ENCODE measurements at regions not wholly inside any gene's neighbourhood (a gene's known extent, or its start where the extent isn't known, plus 50 kb on each side); places are given as distances from the start of the nearest gene placed in this dataset.
"Not testable (repeated sequence)": the region's sequence is repeated elsewhere in the genome, so short reads cannot be mapped to it uniquely, and the experiment has no call there.

DNA sequence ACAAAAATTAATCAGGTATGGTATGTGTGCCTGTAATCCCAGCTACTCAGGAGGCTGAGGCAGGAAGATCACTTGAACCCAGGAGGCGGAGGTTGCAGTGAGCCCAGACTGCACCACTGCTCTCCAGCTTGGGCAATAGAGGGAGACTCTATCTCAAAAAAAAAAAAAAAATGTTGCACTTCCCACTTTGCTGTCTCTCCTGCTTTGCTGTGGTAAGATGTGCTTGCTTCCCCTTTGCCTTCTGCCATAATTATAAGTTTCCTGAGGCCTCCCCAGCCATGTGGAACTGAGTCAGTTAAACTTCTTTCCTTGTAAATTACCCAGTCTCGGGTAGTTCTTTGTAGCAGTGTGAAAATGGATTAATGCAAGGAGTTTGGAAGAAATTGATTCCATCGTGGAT is 120.3 kb upstream of the CFAP20DC start:
- not testable (repeated sequence) for DNase-seq

GRCh38 chr3:59167756-59168155 is 117.9 kb upstream of the CFAP20DC start:
- DNase-seq, result no peak

DNA sequence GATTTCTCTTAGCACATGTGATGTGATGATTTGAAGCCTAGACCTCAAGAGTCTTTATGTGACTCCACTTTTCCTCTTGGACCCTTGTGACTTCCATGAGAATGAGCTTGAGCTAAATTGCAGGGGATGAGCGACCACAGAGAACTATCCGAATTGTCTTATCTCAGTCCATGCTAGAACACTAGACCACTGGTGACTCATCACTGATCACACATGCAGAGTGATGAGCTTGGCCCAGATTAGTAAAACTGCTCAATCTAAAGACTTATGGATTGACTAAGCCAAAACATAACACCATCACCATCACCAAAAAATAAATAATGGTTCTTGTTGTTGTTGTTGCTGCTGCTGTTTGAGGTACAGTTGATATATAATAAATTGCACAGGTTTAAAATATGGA is 114.1 kb upstream of the CFAP20DC start:
- DNase-seq, result no peak

DNA sequence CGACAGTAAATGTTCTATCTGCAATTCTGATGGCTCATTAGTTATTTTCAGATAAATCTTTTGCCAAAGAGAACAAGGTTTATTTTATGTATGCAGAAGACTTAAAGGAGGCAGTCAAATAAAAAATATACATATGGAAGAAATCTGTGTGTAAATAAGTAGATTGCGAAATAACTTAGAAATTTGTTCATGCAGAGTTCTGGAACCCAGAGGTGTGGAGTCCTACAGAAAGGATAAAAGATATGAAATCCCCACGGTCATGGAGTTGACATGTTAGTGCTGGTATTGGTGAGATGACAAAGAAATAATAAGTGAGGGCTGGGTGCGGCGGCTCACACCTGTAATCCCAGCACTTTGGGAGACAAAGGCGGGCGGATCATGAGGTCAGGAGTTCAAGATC is 111.2 kb upstream of the CFAP20DC start:
- no peak for DNase-seq

DNA sequence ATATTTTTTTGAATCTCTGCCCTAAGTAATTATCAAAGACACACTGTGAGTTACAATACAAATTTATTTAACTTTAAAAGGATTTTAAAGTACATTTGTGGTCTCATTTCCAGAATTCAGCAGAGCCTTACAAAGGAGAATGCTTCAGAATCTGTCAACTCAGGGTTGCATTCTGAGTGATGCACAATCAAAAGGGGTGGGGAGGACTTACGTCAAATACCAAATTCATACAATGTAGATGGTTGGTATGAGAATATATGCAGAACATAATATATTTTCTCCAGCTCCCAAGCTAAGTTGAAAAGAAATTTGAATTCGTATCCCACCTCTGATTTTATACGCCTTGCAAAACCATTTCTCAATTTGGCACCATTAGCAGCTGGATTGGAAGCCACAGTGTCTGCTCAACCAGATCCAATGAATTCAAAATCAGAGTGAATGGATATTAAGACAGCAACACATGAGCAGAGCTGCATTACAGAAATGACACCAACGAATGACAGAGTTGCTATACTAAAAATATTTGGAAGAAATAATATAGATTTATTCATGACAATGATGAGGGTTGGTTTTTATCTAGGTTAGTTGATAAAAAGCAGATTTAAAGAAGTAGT is 110.4 kb upstream of the CFAP20DC start:
- no peak for DNase-seq

- DNase-seq, result no peak
These were observed 103.8 kb upstream of the CFAP20DC start for GRCh38 chr3:59153648-59154047.

DNA sequence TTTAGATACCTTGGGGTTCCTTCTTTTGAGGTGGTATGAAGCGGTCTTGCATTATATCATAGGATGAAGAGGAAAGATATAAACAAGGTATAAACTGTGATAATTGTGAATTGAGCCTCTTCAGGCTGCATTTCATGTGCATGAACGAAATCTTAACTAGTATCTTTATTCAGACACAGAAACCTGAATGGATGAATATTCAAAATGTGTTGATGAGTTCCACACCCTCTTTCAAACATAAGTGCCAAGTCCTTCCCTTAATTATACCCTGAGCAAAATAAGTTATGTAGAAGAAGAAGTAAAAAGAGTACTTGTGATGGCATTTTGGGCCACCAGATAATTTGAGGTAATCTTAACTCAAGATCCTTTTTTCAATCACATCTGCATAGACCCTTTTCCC is 103.1 kb upstream of the CFAP20DC start:
- no peak for DNase-seq

DNA sequence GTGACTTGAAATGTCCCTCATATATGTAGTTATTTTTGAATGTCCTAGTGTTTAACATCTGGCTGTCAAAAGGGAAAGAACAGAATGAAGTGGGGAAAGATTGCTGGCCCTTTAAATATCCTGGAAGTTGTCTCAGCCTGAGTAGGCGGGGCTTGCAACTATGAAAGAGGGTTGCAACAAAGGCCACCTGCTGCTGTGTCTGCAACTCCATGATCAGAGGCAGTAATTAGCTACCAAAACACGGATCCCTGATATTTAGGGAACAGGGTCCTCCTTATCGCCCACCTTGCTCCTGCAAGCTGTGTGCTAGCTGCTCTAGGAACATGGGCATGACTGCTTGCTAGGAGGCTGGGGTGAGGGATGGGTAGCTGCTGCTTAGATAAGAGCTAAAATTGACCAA is 100.2 kb upstream of the CFAP20DC start:
- DNase-seq, result no peak

- DNase-seq, result no peak
These were observed 99.3 kb upstream of the CFAP20DC start for GRCh38 chr3:59149166-59149565.

DNA sequence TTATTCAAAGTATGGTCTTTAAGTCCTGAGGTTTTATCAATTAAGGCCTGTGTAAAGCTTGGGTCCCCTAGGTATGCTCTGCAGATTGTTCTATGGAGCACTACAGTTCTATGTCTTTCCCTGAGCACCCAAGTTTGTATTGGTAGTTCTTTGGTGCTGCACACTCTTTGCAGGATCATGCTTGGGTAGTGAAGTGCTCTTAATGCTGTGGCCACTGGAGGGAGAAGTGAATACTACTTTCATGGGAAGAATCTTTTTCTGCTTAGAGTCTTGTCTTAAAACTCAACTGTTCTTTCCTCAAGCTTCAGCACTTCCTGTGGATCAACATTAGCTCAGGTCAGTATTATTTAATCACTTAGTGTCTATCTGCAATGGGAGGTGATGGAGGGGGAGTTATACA is 93.6 kb upstream of the CFAP20DC start:
- no peak for DNase-seq

GRCh38 chr3:59142556-59142955 is 92.7 kb upstream of the CFAP20DC start:
- no peak for DNase-seq

- DNase-seq, result no peak
These were observed 89.1 kb upstream of the CFAP20DC start for GRCh38 chr3:59138966-59139365.

GRCh38 chr3:59137415-59137814 is 87.6 kb upstream of the CFAP20DC start:
- no peak for DNase-seq

DNA sequence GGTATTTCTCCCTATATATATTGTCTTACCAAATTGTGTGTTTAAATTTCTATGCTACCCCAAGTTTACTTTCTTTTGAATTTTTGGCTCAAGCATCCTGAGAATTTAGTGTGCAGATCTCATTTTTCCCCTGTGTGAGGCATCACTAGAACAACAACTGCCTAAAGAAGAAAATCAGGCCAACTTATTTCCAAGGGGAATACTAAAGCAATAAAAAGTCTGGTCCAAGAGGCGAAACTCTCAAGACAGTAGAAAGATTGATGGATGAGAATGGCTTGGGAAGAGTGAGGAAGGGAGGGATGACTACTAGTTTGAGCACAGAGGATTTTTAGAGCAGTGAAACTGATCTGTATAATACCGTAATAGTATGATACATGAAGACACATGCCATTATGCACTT is 86.3 kb upstream of the CFAP20DC start:
- no peak for DNase-seq

DNA sequence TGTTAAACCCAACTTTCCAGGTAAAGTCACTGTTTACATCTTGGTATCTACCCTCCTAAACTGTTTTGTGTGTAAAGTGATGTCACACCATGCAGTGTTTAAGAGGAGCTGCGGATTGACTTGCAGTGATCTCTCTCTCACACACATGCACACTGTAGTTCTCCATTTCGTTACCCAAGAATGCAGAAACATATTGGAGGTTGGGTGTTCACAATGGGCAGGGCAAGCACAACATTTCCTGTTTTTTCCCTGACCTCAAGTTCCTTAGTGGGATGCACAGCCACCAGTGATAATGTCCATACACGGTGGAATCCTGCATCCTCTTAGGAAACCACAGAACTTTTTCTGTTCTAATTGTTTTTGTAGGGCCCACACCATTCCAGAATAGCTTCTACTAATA is 85.3 kb upstream of the CFAP20DC start:
- no peak for DNase-seq

DNA sequence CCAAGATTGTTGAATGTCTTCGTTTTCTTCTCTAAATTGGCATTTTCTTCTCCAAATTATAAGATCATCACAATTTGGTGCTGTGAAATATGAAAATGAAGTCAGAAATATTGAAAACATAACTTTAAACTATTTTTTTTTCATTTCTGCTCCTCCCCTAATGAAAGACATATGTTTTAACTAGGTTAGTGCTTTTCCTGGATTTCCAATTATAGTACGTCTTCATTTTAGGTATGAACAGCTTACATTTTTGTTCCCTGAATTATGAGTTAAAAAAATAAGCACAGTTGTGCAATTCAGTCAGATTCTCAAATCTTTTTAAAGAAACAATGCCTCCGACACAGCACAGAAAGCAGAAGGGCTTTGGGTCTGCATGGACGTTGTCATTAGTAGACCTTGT is 83.5 kb upstream of the CFAP20DC start:
- DNase-seq, result no peak

DNA sequence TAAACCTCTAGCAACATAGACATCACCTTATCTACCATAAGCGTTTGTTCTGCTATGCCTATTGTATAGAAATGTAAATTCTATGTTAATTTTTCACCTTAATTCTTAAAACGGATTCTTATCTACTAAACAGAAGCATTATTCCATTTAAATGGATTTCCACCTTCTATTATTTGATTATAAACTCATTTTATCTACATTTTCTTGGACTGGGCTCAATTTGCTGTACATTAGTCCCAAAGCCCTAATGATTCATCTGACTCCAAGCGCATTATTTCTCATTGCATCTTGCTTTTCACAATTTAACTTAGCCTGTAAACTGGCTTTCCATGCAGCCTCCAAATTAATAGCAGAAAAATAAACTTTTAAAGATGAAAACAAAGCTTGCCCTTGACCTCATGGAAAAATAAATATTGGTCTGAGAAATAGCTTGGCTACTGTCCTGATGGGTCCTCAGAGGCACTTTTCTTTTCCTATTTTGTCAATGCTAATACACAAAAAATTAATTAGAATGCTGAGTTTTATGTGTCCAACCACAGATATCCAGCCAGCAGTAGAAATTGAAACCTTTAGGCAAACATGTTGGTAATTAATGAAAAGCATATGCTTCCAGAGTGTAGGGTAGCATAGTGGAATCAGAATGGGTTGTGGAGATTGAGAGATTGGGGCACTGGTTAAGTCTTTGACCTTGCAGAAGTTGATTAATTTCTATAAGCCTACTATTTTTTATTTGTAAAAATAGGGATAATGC is 81.4 kb upstream of the CFAP20DC start:
- no peak for DNase-seq

GRCh38 chr3:59128685-59129084 is 78.9 kb upstream of the CFAP20DC start:
- no peak for DNase-seq

DNA sequence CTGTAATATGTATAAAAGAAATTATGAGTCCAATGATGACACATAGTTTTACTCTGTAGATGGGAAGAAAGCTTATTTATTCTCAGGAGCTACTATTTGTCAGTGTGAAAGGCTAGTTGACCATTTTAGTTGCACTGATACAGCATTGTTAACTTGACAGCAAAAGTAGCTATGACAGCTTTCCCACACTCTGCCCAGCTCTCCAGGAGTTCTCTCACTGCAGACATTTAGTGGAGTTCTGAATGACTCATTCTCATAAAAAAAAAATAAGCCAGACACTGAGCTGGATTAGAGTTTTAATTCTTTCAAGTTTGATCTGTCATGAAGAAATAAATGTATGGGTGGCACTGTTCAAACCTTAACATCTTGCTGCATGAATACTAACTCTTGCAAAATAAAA is 77.2 kb upstream of the CFAP20DC start:
- DNase-seq, result no peak

DNA sequence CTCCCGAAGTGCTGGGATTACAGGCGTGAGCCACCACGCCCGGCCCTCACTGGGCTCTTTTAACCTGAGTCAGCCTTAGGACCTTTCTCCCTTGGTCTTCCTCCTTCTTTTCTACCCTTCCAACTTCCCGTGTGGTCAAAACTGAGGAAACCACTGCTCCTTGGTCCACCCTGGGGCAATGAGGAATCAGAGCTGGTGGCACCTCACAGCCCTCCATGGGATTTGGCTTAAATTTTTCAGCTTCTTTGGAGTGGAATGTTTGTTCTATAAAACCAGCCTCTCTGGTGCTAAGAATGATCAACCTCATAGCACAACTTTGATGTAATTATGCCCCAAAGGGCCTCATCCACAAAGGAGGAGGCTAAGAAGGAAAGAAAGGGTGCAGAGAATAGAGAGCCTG is 76.6 kb upstream of the CFAP20DC start:
- DNase-seq, result no peak

DNA sequence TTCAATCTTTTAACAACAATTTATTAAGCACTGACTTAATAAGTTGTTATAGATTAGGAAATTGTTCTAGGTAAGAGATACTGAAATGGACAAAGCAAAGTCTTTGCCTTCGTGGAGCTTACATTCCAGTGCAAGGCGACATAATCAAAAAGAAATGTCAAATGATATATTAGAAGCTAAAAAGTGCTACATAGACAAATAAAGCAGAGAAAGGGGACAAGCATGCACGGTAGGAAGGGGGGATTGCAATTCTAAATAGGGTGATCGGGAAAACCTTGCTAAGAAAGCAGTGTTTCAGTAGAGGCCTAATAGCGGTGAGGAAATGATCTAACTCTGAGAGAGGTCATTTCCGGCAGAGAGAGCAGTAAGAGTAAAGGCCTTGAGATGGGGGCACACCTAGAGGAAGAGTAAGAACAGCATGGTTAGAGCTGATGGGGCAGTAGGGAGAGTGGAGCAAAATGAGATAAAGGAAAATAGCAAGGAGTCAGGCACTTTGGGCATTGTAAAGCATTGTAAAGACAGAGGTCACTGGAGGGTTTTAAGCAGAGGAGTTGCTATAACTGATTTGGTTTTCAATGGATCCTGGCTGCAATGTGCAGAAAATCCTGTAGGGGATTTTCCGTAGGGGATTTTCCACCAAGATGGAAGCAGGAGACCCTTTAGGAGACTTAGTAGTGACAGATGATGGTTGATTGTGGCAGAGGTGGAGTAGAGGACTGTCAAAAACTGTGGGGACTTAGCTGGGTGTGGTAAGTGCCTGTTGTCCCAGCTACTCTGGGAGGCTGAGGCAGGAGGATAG is 71.7 kb upstream of the CFAP20DC start:
- DNase-seq, result no peak

DNA sequence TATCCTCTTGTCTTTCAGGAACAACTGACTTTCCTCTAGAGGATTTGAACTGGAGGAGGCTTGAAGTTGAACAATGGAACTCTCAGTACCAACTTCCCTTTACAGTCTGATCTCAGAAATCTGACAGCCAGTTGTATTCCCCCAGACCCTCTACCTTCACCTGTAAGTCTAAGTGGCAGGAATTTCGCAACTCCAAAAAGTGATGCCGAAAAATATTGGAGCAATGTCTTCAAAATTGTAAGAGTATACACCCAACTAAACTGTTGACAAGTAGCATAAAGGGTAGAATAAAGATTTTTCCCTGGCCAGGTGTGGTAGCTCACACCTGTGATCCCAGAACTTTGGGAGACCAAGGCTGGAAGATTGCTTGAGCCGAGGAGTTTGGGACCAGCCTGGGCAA is 69.1 kb upstream of the CFAP20DC start:
- no peak for DNase-seq

- DNase-seq, result no peak
These were observed 67.6 kb upstream of the CFAP20DC start for GRCh38 chr3:59117396-59117795.

DNA sequence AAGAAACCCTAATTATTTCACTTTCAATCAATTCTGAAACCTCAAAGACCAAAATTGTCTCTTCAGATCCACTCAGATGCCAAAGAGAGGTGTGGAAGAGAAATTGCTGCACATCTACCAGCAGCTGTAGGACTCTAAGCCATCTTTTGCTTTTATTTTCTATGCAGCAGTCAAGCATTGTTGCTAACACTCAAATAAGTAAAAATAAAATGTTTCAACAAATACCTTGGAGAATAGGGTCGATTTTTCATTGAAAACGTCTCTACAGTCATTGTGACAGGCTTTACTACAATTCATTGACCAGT is 66.4 kb upstream of the CFAP20DC start:
- no peak for DNase-seq
